ENCODE measurements at regions not wholly inside any gene's neighbourhood (a gene's known extent, or its start where the extent isn't known, plus 50 kb on each side); places are given as distances from the start of the nearest gene placed in this dataset.
"Not testable (repeated sequence)": the region's sequence is repeated elsewhere in the genome, so short reads cannot be mapped to it uniquely, and the experiment has no call there.

DNA sequence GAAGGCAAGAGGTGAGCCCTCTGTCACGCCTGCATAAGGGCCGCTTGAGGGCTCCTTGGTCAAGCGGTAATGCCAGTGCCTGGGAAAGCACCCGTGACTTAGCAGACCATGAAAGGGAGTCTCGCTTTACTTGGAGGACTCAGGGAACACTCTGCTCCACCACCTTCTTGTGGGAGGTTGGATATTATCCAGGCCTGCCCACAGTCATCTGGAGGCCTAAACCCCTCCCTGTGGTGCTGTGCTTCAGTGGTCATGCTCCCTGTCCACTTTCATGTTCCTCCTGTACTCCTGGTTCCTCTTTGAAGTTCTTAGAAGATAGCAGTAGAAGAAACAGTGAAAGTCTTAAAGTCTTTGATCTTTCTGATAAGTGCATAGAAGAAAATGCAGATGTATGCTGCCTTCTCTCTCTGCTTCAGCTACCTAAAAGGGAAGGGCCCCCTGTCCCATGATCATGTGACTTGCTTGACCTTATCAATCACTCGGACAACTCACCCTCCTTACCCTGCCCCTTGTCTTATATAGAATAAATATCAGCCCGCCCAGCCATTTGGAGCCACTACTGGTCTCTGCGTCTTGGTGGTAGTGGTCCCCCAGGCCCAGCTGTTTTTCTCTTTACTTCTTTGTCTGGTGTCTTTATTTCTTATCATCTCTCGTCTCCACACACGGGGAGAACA is 76.8 kb upstream of the GRIN2A start:
- H3K4me1 ChIP-seq (replicated peaks in 1 of 4; ENCODE audit: control insufficient read depth in 3 of 4, insufficient read depth in 4 of 4, low read length in 3 of 4); H3K56ac ChIP-seq (replicated peaks; ENCODE audit: insufficient read length, low read depth, low read length); H3K23ac ChIP-seq (ENCODE audit: insufficient read length); H2AK5ac ChIP-seq (ENCODE audit: low read depth, low read length); H2BK20ac ChIP-seq (ENCODE audit: low read length); H3K27me3 ChIP-seq (replicated peaks in 1 of 4; ENCODE audit: control insufficient read depth in 3 of 4, extremely low read depth in 1 of 4, insufficient read depth in 3 of 4, low read length in 3 of 4); H3K4ac ChIP-seq (replicated peaks; ENCODE audit: insufficient read length, low read depth, low read length); H3K14ac ChIP-seq (ENCODE audit: insufficient read length); H2BK5ac ChIP-seq (ENCODE audit: low read depth, low read length); DNase-seq (ENCODE audit: low read depth in 1 of 2, low spot score in 2 of 2); H3K79me2 ChIP-seq (ENCODE audit: control insufficient read depth in 1 of 2, insufficient read depth in 2 of 2, low read length in 2 of 2); H3K27ac ChIP-seq (ENCODE audit: low read depth, low read length); H2BK120ac ChIP-seq (replicated peaks; ENCODE audit: low read depth, low read length); H3K9ac ChIP-seq (replicated peaks in 1 of 4; ENCODE audit: extremely low read depth in 1 of 4, low read depth in 3 of 4, low read length in 3 of 4); H3K4me2 ChIP-seq (ENCODE audit: insufficient read depth in 1 of 2, low read depth in 2 of 2, low read length in 2 of 2); H4K91ac ChIP-seq (replicated peaks; ENCODE audit: insufficient read length, low read length); FAIRE-seq; H2BK12ac ChIP-seq (ENCODE audit: low read depth, low read length); H3K4me3 ChIP-seq (ENCODE audit: extremely low read depth in 1 of 4, insufficient read depth in 2 of 4, low read depth in 3 of 4, low read length in 4 of 4); H3K9me3 ChIP-seq (ENCODE audit: insufficient read depth in 2 of 2, low read depth in 1 of 2, low read length in 1 of 2); H4K20me1 ChIP-seq (replicated peaks in 1 of 2; ENCODE audit: control insufficient read depth in 1 of 2, insufficient read depth in 2 of 2, low read length in 2 of 2); H2BK15ac ChIP-seq (ENCODE audit: low read length); H3K18ac ChIP-seq (ENCODE audit: extremely low read depth, low read length); POLR2A ChIA-PET (ENCODE audit: partially characterized antibody); H3K79me1 ChIP-seq (ENCODE audit: low read depth, low read length); H4K8ac ChIP-seq (ENCODE audit: extremely low read depth, insufficient read depth, low read length); H3K23me2 ChIP-seq (ENCODE audit: low read depth, low read length); H2AFZ ChIP-seq (ENCODE audit: low read length); H3K36me3 ChIP-seq (ENCODE audit: control insufficient read depth in 2 of 4, insufficient read depth in 4 of 4, low read length in 3 of 4); H4K5ac ChIP-seq (ENCODE audit: insufficient read length, low read depth, low read length): not testable (repeated sequence)
- CTCF ChIA-PET (ENCODE audit: partially characterized antibody), result interaction anchor here (0.7 kb wide), 1 partner anchor 478 kb away, joined by 3 read pairs; no protein-coding TSS in a partner anchor
- 94% methylated on average over 10 of the region's 10 CpGs; no CpG with 5 or more reads in 1 of the 2 experiments for WGBS, 2 experiments (ENCODE audit: extremely low coverage in 1 of 2, insufficient coverage in 1 of 2, insufficient read length in 1 of 2, insufficient replicate concordance in 2 of 2, low coverage in 1 of 2, low lambda C conversion rate in 2 of 2, missing lambda C conversion rate in 1 of 2)

All from H1 (cell line).